ENCODE measurements at regions not wholly inside any gene's neighbourhood (a gene's known extent, or its start where the extent isn't known, plus 50 kb on each side); places are given as distances from the start of the nearest gene placed in this dataset.
"Not testable (repeated sequence)": the region's sequence is repeated elsewhere in the genome, so short reads cannot be mapped to it uniquely, and the experiment has no call there.

- H2AFZ ChIP-seq (ENCODE audit: insufficient read depth, low read depth, low read length, poor library complexity, severe bottlenecking), result no peak overlapping the region
- H3K4me1 Mint-ChIP-seq, result no peaks in the 10 kb centered on the region
- no peaks in the 10 kb centered on the region for H3K79me2 ChIP-seq (ENCODE audit: control insufficient read depth, insufficient read depth, low read length)
- H3K27me3 Mint-ChIP-seq, result peaks cover 36% of the 10 kb centered on the region
- TF ChIP-seq, protein P1, sequence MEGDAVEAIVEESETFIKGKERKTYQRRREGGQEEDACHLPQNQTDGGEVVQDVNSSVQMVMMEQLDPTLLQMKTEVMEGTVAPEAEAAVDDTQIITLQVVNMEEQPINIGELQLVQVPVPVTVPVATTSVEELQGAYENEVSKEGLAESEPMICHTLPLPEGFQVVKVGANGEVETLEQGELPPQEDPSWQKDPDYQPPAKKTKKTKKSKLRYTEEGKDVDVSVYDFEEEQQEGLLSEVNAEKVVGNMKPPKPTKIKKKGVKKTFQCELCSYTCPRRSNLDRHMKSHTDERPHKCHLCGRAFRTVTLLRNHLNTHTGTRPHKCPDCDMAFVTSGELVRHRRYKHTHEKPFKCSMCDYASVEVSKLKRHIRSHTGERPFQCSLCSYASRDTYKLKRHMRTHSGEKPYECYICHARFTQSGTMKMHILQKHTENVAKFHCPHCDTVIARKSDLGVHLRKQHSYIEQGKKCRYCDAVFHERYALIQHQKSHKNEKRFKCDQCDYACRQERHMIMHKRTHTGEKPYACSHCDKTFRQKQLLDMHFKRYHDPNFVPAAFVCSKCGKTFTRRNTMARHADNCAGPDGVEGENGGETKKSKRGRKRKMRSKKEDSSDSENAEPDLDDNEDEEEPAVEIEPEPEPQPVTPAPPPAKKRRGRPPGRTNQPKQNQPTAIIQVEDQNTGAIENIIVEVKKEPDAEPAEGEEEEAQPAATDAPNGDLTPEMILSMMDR (IDR thresholded peaks at IDR 0.05), result no peak
- TF ChIP-seq EZH2 (IDR thresholded peaks at IDR 0.05; ENCODE audit: borderline replicate concordance, insufficient read depth, low read depth, low read length, poor library complexity, severe bottlenecking), result no peak
- no peak overlapping the region for H3K4me3 Mint-ChIP-seq
- H3K9ac ChIP-seq (ENCODE audit: low read length), result no peak overlapping the region
- no peaks in the 10 kb centered on the region for H3K36me3 ChIP-seq (replicated peaks in 1 of 2; ENCODE audit: control extremely low read depth in 1 of 2, control insufficient read depth in 1 of 2, extremely low read depth in 1 of 2, insufficient read depth in 2 of 2, low read length in 1 of 2)
- no peak overlapping the region for H3K4me3 ChIP-seq (ENCODE audit: control extremely low read depth in 1 of 5, extremely low read depth in 1 of 5, insufficient read depth in 1 of 5, low read depth in 2 of 5, low read length in 4 of 5)
- no peaks in the 10 kb centered on the region for H4K20me1 ChIP-seq (ENCODE audit: control insufficient read depth, insufficient read depth, low read length, poor library complexity, severe bottlenecking)
- intact Hi-C loops (cut with micrococcal nuclease), result no loop called here
- peaks cover 4% of the 10 kb centered on the region for H3K9me3 Mint-ChIP-seq (ENCODE audit: insufficient read depth)
- ChIA-PET POLR2A (no interaction called here), CTCF (interaction anchor here (1.4 kb wide), 1 partner anchor 266 kb away, joined by 4 read pairs; no protein-coding TSS in a partner anchor)
- DNase-seq (no peak), ATAC-seq (ENCODE audit: low read depth) (no peak)
- no peaks in the 10 kb centered on the region for H3K4me1 ChIP-seq (ENCODE audit: control insufficient read depth in 2 of 2, insufficient read depth in 2 of 2, low read length in 2 of 2)
- WGBS (ENCODE audit: insufficient coverage), result 77% methylated on average over 1 of the region's 1 CpG
- peaks cover 0 to 4% (median 1%) of the 10 kb centered on the region in 4 experiments for H3K27me3 ChIP-seq (replicated peaks in 1 of 4; ENCODE audit: control extremely low read depth in 1 of 4, control insufficient read depth in 3 of 4, insufficient read depth in 4 of 4, low read length in 3 of 4)
- no peaks in the 10 kb centered on the region for H3K9me3 ChIP-seq (ENCODE audit: control extremely low read depth in 1 of 3, control insufficient read depth in 2 of 3, insufficient read depth in 1 of 3, low read length in 2 of 3)
- H3K27ac ChIP-seq (ENCODE audit: low read length in 2 of 2), result no peak overlapping the region
- H3K27ac Mint-ChIP-seq, result no peak overlapping the region
- no peak overlapping the region for H3K4me2 ChIP-seq (replicated peaks; ENCODE audit: low read depth, low read length, poor library complexity, severe bottlenecking)
These were observed 157.7 kb upstream of the NAMPT start for GRCh38 chr7:106442476-106442875.

DNA sequence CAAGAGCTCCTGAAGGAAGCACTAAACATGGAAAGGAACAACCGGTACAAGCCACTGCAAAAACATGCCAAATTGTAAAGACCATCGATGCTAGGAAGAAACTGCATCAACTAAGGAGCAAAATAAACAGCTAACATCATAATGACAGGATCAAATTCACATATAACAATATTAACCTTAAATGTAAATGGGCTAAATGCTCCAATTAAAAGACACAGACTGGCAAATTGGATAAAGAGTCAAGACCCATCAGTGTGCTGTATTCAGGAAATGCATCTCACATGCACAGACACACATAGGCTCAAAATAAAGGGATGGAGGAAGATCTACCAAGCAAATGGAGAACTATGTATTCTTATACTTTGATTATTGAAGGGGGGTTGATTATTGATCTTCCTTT is 156.6 kb upstream of the NAMPT start:
- H3K79me2 ChIP-seq (ENCODE audit: control insufficient read depth, insufficient read depth, low read length); H3K9me3 ChIP-seq (ENCODE audit: control extremely low read depth in 1 of 3, control insufficient read depth in 2 of 3, insufficient read depth in 1 of 3, low read length in 2 of 3); DNase-seq; H3K4me2 ChIP-seq (replicated peaks; ENCODE audit: low read depth, low read length, poor library complexity, severe bottlenecking); H3K4me3 Mint-ChIP-seq; H3K36me3 ChIP-seq (replicated peaks in 1 of 2; ENCODE audit: control extremely low read depth in 1 of 2, control insufficient read depth in 1 of 2, extremely low read depth in 1 of 2, insufficient read depth in 2 of 2, low read length in 1 of 2); H3K9me3 Mint-ChIP-seq (ENCODE audit: insufficient read depth); POLR2A ChIA-PET; H3K27ac ChIP-seq (ENCODE audit: low read length in 2 of 2); H3K4me1 Mint-ChIP-seq; ATAC-seq (ENCODE audit: low read depth); H4K20me1 ChIP-seq (ENCODE audit: control insufficient read depth, insufficient read depth, low read length, poor library complexity, severe bottlenecking); H2AFZ ChIP-seq (ENCODE audit: insufficient read depth, low read depth, low read length, poor library complexity, severe bottlenecking); H3K4me1 ChIP-seq (ENCODE audit: control insufficient read depth in 2 of 2, insufficient read depth in 2 of 2, low read length in 2 of 2); H3K27me3 ChIP-seq (replicated peaks in 1 of 4; ENCODE audit: control extremely low read depth in 1 of 4, control insufficient read depth in 3 of 4, insufficient read depth in 4 of 4, low read length in 3 of 4); H3K9ac ChIP-seq (ENCODE audit: low read length); H3K4me3 ChIP-seq (ENCODE audit: control extremely low read depth in 1 of 5, extremely low read depth in 1 of 5, insufficient read depth in 1 of 5, low read depth in 2 of 5, low read length in 4 of 5); intact Hi-C loops (cut with micrococcal nuclease); H3K27ac Mint-ChIP-seq: not testable (repeated sequence)
- WGBS (ENCODE audit: insufficient coverage), result 85% methylated on average over 2 of the region's 2 CpGs
- CTCF ChIA-PET, result interaction anchor here (0.6 to 1.4 kb wide), 2 partner anchors 32 to 264 kb away, joined by 4 to 6 read pairs; no protein-coding TSS in a partner anchor
- peaks cover 36% of the 10 kb centered on the region for H3K27me3 Mint-ChIP-seq

GRCh38 chr7:106436933-106437332 is 152.2 kb upstream of the NAMPT start:
- peaks cover 28% of the 10 kb centered on the region for H3K27me3 Mint-ChIP-seq
- H3K4me2 ChIP-seq (replicated peaks; ENCODE audit: low read depth, low read length, poor library complexity, severe bottlenecking); H3K4me1 ChIP-seq (ENCODE audit: control insufficient read depth in 2 of 2, insufficient read depth in 2 of 2, low read length in 2 of 2); H3K27ac ChIP-seq (ENCODE audit: low read length in 2 of 2); intact Hi-C loops (cut with micrococcal nuclease); H3K4me3 ChIP-seq (ENCODE audit: control extremely low read depth in 1 of 5, extremely low read depth in 1 of 5, insufficient read depth in 1 of 5, low read depth in 2 of 5, low read length in 4 of 5); H3K4me1 Mint-ChIP-seq; H3K9me3 ChIP-seq (ENCODE audit: control extremely low read depth in 1 of 3, control insufficient read depth in 2 of 3, insufficient read depth in 1 of 3, low read length in 2 of 3); DNase-seq; H3K36me3 ChIP-seq (replicated peaks in 1 of 2; ENCODE audit: control extremely low read depth in 1 of 2, control insufficient read depth in 1 of 2, extremely low read depth in 1 of 2, insufficient read depth in 2 of 2, low read length in 1 of 2); H3K27me3 ChIP-seq (replicated peaks in 1 of 4; ENCODE audit: control extremely low read depth in 1 of 4, control insufficient read depth in 3 of 4, insufficient read depth in 4 of 4, low read length in 3 of 4); H3K9me3 Mint-ChIP-seq (ENCODE audit: insufficient read depth); H3K4me3 Mint-ChIP-seq; H2AFZ ChIP-seq (ENCODE audit: insufficient read depth, low read depth, low read length, poor library complexity, severe bottlenecking); POLR2A ChIA-PET; H3K9ac ChIP-seq (ENCODE audit: low read length); ATAC-seq (ENCODE audit: low read depth); H4K20me1 ChIP-seq (ENCODE audit: control insufficient read depth, insufficient read depth, low read length, poor library complexity, severe bottlenecking); H3K27ac Mint-ChIP-seq; H3K79me2 ChIP-seq (ENCODE audit: control insufficient read depth, insufficient read depth, low read length): not testable (repeated sequence)
- CTCF ChIA-PET, result interaction anchor here (0.7 kb wide), 1 partner anchor 28 kb away, joined by 3 read pairs; no protein-coding TSS in a partner anchor
- no CpG with 5 or more reads among the region's 2 CpGs for WGBS (ENCODE audit: insufficient coverage)
